Breast epithelium (tissue), 3 donors: ENCODE measurements at regions not wholly inside any gene's neighbourhood (a gene's known extent, or its start where the extent isn't known, plus 50 kb on each side); places are given as distances from the start of the nearest gene placed in this dataset.

Experiments used
- POLR2A ChIP-seq: fragments of 450-650 bp; IDR thresholded peaks from one replicate; pipeline ENCODE4 v1.6.1; 2016; ENCODE audit warnings: antibody characterized with exemption, mild to moderate bottlenecking, moderate library complexity
- POLR2AphosphoS5 ChIP-seq, 3 donors: sonication (generic); formaldehyde crosslinking; IDR thresholded peaks; one replicate each; pipeline ENCODE4 v1.6.1; 2017; ENCODE audit warnings: antibody characterized with exemption in 3 of 3
- TF ChIP-seq, protein P1 (sequence below), 3 donors: fragments of 450-650 bp; IDR thresholded peaks; one replicate each; pipeline ENCODE4 v1.5.1; 2016 to 2017; ENCODE audit warnings: antibody characterized with exemption in 3 of 3, mild to moderate bottlenecking in 3 of 3, moderate library complexity in 3 of 3

DNA sequence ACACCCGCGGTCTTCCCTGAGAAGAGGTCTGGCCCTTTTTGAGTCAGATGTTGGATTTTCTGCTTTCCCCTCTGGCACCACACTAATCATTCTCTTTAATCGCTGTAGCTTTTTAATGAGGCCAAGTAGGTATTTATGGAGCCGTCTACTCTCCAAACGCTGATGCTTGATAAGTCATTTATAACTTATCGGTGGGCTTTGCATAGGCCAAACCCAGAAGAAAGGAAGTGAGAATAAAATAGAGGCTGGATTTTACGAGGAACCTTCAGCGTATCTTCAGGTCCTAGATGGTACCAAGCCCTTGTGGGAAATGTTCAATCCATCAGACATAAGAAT lies 142.5 kb upstream of the CTAGE1 start:
- TF ChIP-seq, protein P1, sequence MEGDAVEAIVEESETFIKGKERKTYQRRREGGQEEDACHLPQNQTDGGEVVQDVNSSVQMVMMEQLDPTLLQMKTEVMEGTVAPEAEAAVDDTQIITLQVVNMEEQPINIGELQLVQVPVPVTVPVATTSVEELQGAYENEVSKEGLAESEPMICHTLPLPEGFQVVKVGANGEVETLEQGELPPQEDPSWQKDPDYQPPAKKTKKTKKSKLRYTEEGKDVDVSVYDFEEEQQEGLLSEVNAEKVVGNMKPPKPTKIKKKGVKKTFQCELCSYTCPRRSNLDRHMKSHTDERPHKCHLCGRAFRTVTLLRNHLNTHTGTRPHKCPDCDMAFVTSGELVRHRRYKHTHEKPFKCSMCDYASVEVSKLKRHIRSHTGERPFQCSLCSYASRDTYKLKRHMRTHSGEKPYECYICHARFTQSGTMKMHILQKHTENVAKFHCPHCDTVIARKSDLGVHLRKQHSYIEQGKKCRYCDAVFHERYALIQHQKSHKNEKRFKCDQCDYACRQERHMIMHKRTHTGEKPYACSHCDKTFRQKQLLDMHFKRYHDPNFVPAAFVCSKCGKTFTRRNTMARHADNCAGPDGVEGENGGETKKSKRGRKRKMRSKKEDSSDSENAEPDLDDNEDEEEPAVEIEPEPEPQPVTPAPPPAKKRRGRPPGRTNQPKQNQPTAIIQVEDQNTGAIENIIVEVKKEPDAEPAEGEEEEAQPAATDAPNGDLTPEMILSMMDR (IDR thresholded peaks at IDR 0.05): no peak
- TF ChIP-seq POLR2AphosphoS5 (IDR thresholded peaks at IDR 0.05): no peak
- TF ChIP-seq POLR2A: no peak
